Neutrophil (primary cell): ENCODE measurements at regions not wholly inside any gene's neighbourhood (a gene's known extent, or its start where the extent isn't known, plus 50 kb on each side); places are given as distances from the start of the nearest gene placed in this dataset.
"Not testable (repeated sequence)": the region's sequence is repeated elsewhere in the genome, so short reads cannot be mapped to it uniquely, and the experiment has no call there.

Experiments
- H3K27ac ChIP-seq: fragments of 200-600 bp; sonication (generic); 2 replicates; pipeline ENCODE4 v1.5.1; 2016; ENCODE audit warnings: mild to moderate bottlenecking, moderate library complexity
- H3K27me3 ChIP-seq: fragments of 200-600 bp; sonication (generic); 2 replicates; pipeline ENCODE4 v1.6.0; 2016; ENCODE audit warnings: mild to moderate bottlenecking
- H3K36me3 ChIP-seq: fragments of 200-600 bp; sonication (generic); 2 replicates; pipeline ENCODE4 v1.5.1; 2017
- H3K4me1 ChIP-seq, 2 experiments: fragments of 200-600 bp in 1 of 2; sonication (generic) in 1 of 2; 1 replicate in 1 of 2; 2 replicates in 1 of 2; pipeline versions ENCODE4 v1.5.1 to v1.6.1; 2013 to 2016; ENCODE audit warnings: low read depth in 1 of 2, low read length in 1 of 2, mild to moderate bottlenecking in 1 of 2, moderate library complexity in 1 of 2; ENCODE audit not compliant: control insufficient read depth in 1 of 2, insufficient read depth in 1 of 2
- H3K4me3 ChIP-seq, 2 experiments: fragments of 200-600 bp in 1 of 2; sonication (generic) in 1 of 2; 1 replicate in 1 of 2; 2 replicates in 1 of 2; pipeline ENCODE4 v1.5.1; 2013 to 2016; ENCODE audit warnings: low read depth in 1 of 2, low read length in 1 of 2, mild to moderate bottlenecking in 1 of 2, moderate library complexity in 1 of 2
- H3K9me3 ChIP-seq: fragments of 200-600 bp; sonication (generic); 2 replicates; pipeline ENCODE4 v1.5.1; 2016
- CTCF ChIP-seq: fragments of 200-600 bp; sonication (generic); IDR thresholded peaks from 2 replicates; pipeline ENCODE4 v1.5.1; 2016; ENCODE audit warnings: antibody characterized with exemption

- no peaks in the 10 kb centered on the region for H3K27me3 ChIP-seq
- no peak overlapping the region for H3K4me3 ChIP-seq
- H3K36me3 ChIP-seq, result no peaks in the 10 kb centered on the region
- H3K4me1 ChIP-seq, result no peaks in the 10 kb centered on the region
- H3K9me3 ChIP-seq, result no peaks in the 10 kb centered on the region
- H3K27ac ChIP-seq, result no peak overlapping the region
- TF ChIP-seq CTCF, result no peak
These were observed 515.2 kb upstream of the BRINP1 start for GRCh38 chr9:119884438-119884837.

GRCh38 chr9:119881898-119882297, 512.7 kb upstream of the BRINP1 start:
- TF ChIP-seq CTCF, result no peak
- Histone ChIP-seq H3K36me3 (no peaks in the 10 kb centered on the region), H3K4me3 (no peak overlapping the region)

GRCh38 chr9:119880361-119880760, 511.1 kb upstream of the BRINP1 start:
- TF ChIP-seq CTCF, result no peak
- Histone ChIP-seq H3K27me3 (no peaks in the 10 kb centered on the region), H3K9me3 (no peaks in the 10 kb centered on the region), H3K27ac (no peak overlapping the region), H3K36me3 (no peaks in the 10 kb centered on the region), H3K4me1 (no peaks in the 10 kb centered on the region), H3K4me3 (no peak overlapping the region)

More at GRCh38 chr9:119881898-119882297, 512.7 kb upstream of the BRINP1 start:
- Histone ChIP-seq H3K9me3 (no peaks in the 10 kb centered on the region), H3K27ac (no peak overlapping the region), H3K27me3 (no peaks in the 10 kb centered on the region), H3K4me1 (no peaks in the 10 kb centered on the region)

GRCh38 chr9:119877306-119877705, 508.1 kb upstream of the BRINP1 start:
- Histone ChIP-seq H3K4me1 (no peaks in the 10 kb centered on the region), H3K4me3 (no peak overlapping the region), H3K9me3 (no peaks in the 10 kb centered on the region), H3K27me3 (no peaks in the 10 kb centered on the region), H3K36me3 (no peaks in the 10 kb centered on the region), H3K27ac (no peak overlapping the region)
- TF ChIP-seq CTCF, result no peak

- no peak overlapping the region for H3K4me3 ChIP-seq
- H3K4me1 ChIP-seq, result no peaks in the 10 kb centered on the region
- H3K27ac ChIP-seq, result no peak overlapping the region
- no peaks in the 10 kb centered on the region for H3K9me3 ChIP-seq
- no peak for TF ChIP-seq CTCF
- H3K36me3 ChIP-seq, result no peaks in the 10 kb centered on the region
- no peaks in the 10 kb centered on the region for H3K27me3 ChIP-seq
These were observed 504.6 kb upstream of the BRINP1 start for GRCh38 chr9:119873877-119874276.

- not testable (repeated sequence) for H3K9me3 ChIP-seq
These were observed 501.0 kb upstream of the BRINP1 start for GRCh38 chr9:119870251-119870650.

More at GRCh38 chr9:119870251-119870650, 501.0 kb upstream of the BRINP1 start:
- not testable (repeated sequence) for H3K27me3 ChIP-seq, H3K4me1 ChIP-seq, H3K36me3 ChIP-seq, H3K27ac ChIP-seq, H3K4me3 ChIP-seq
